ENCODE measurements at regions not wholly inside any gene's neighbourhood (a gene's known extent, or its start where the extent isn't known, plus 50 kb on each side); places are given as distances from the start of the nearest gene placed in this dataset.

GRCh38 chr18:61039251-61039650 lies 294.0 kb upstream of the CDH20 start:
- 86% methylated on average over 3 of the region's 3 CpGs for WGBS
- Histone ChIP-seq H3K27me3 (ENCODE audit: control insufficient read depth in 2 of 2, insufficient read depth in 1 of 2, low read length in 1 of 2) (no peaks in the 10 kb centered on the region), H3K4me1 (ENCODE audit: control insufficient read depth in 2 of 2, insufficient read depth in 2 of 2, low read length in 2 of 2) (no peaks in the 10 kb centered on the region), H3K27ac (ENCODE audit: low read depth in 1 of 2, low read length in 1 of 2) (no peak overlapping the region), H3K4me3 (ENCODE audit: low read length in 2 of 2) (no peak overlapping the region), H3K9me3 (ENCODE audit: control insufficient read depth in 2 of 2, insufficient read depth in 1 of 2, low read length in 1 of 2) (no peaks in the 10 kb centered on the region), H3K36me3 (ENCODE audit: control insufficient read depth in 2 of 2, insufficient read depth in 2 of 2, low read length in 1 of 2) (no peaks in the 10 kb centered on the region)
- DNase-seq (ENCODE audit: low read depth in 6 of 9, low spot score in 9 of 9) = no peak

DNA sequence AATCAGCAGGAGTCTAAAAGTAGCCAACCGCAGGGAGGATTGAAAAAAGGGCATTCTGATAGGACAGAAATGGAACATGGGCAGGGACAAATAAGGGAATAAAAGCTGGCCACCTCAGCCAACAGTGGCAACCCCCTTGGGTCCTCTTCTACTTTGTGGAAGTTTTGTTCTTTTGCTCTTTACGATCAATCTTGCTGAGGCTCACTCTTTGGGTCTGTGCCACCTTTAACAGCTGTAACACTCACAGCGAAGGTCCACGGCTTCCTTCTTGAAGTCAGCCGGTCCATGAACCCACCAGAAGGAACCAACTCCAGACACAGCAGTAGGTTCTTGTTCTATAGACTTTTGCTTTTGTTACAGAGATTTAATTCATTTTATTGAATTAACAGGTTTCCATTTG lies 285.4 kb upstream of the CDH20 start:
- Histone ChIP-seq H3K4me3 (ENCODE audit: low read length in 2 of 2) (no peak overlapping the region), H3K36me3 (ENCODE audit: control insufficient read depth in 2 of 2, insufficient read depth in 2 of 2, low read length in 1 of 2) (no peaks in the 10 kb centered on the region), H3K4me1 (ENCODE audit: control insufficient read depth in 2 of 2, insufficient read depth in 2 of 2, low read length in 2 of 2) (no peaks in the 10 kb centered on the region), H3K27me3 (ENCODE audit: control insufficient read depth in 2 of 2, insufficient read depth in 1 of 2, low read length in 1 of 2) (no peaks in the 10 kb centered on the region), H3K27ac (ENCODE audit: low read depth in 1 of 2, low read length in 1 of 2) (no peak overlapping the region), H3K9me3 (ENCODE audit: control insufficient read depth in 2 of 2, insufficient read depth in 1 of 2, low read length in 1 of 2) (peaks cover 0 to 5% of the 10 kb centered on the region in 2 donors)
- no peak for DNase-seq (ENCODE audit: low read depth in 6 of 9, low spot score in 9 of 9)
- WGBS = 96% methylated on average over 5 of the region's 5 CpGs

GRCh38 chr18:61057443-61057842 lies 275.8 kb upstream of the CDH20 start:
- no peaks in the 10 kb centered on the region for H3K27me3 ChIP-seq (ENCODE audit: control insufficient read depth in 2 of 2, insufficient read depth in 1 of 2, low read length in 1 of 2)

DNA sequence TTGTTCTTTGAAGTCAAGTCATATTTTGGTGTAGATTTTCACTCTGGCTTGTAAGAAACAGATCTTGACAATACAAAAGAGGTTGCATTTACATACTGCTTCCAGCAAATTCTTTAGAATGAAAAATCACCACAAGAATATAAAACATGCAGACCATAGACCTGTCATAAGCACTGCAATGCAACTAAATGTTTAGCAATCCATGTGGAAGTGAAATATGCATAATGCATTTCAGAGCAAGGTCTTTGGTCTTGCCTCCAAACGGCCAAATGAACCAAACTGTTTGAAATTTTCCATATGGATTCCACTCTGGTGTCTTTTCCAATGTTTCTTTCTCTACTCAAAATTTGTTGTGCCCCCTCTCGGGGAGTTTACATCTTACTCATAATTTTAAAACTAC lies 271.0 kb upstream of the CDH20 start:
- no peaks in the 10 kb centered on the region for H3K4me1 ChIP-seq (ENCODE audit: control insufficient read depth in 2 of 2, insufficient read depth in 2 of 2, low read length in 2 of 2)
- 85% methylated on average over 2 of the region's 2 CpGs for WGBS
- no peaks in the 10 kb centered on the region for H3K27me3 ChIP-seq (ENCODE audit: control insufficient read depth in 2 of 2, insufficient read depth in 1 of 2, low read length in 1 of 2)
- no peak overlapping the region for H3K27ac ChIP-seq (ENCODE audit: low read depth in 1 of 2, low read length in 1 of 2)
- H3K9me3 ChIP-seq (ENCODE audit: control insufficient read depth in 2 of 2, insufficient read depth in 1 of 2, low read length in 1 of 2) = no peaks in the 10 kb centered on the region
- no peaks in the 10 kb centered on the region for H3K36me3 ChIP-seq (ENCODE audit: control insufficient read depth in 2 of 2, insufficient read depth in 2 of 2, low read length in 1 of 2)
- H3K4me3 ChIP-seq (ENCODE audit: low read length in 2 of 2) = no peak overlapping the region
- no peak for DNase-seq (ENCODE audit: low read depth in 6 of 9, low spot score in 9 of 9)

More at GRCh38 chr18:61057443-61057842, 275.8 kb upstream of the CDH20 start:
- H3K9me3 ChIP-seq (ENCODE audit: control insufficient read depth in 2 of 2, insufficient read depth in 1 of 2, low read length in 1 of 2) = no peaks in the 10 kb centered on the region
- no peak for DNase-seq (ENCODE audit: low read depth in 6 of 9, low spot score in 9 of 9)
- H3K36me3 ChIP-seq (ENCODE audit: control insufficient read depth in 2 of 2, insufficient read depth in 2 of 2, low read length in 1 of 2) = no peaks in the 10 kb centered on the region
- no peak overlapping the region for H3K27ac ChIP-seq (ENCODE audit: low read depth in 1 of 2, low read length in 1 of 2)
- WGBS = 78% methylated on average over 2 of the region's 2 CpGs
- no peak overlapping the region for H3K4me3 ChIP-seq (ENCODE audit: low read length in 2 of 2)
- H3K4me1 ChIP-seq (ENCODE audit: control insufficient read depth in 2 of 2, insufficient read depth in 2 of 2, low read length in 2 of 2) = no peaks in the 10 kb centered on the region

GRCh38 chr18:61064911-61065310 lies 268.3 kb upstream of the CDH20 start:
- H3K4me1 ChIP-seq (ENCODE audit: control insufficient read depth in 2 of 2, insufficient read depth in 2 of 2, low read length in 2 of 2) = no peaks in the 10 kb centered on the region
- no peaks in the 10 kb centered on the region for H3K36me3 ChIP-seq (ENCODE audit: control insufficient read depth in 2 of 2, insufficient read depth in 2 of 2, low read length in 1 of 2)
- no peak overlapping the region for H3K4me3 ChIP-seq (ENCODE audit: low read length in 2 of 2)
- no peak overlapping the region for H3K27ac ChIP-seq (ENCODE audit: low read depth in 1 of 2, low read length in 1 of 2)
- H3K9me3 ChIP-seq (ENCODE audit: control insufficient read depth in 2 of 2, insufficient read depth in 1 of 2, low read length in 1 of 2) = no peaks in the 10 kb centered on the region
- H3K27me3 ChIP-seq (ENCODE audit: control insufficient read depth in 2 of 2, insufficient read depth in 1 of 2, low read length in 1 of 2) = no peaks in the 10 kb centered on the region
- no peak for DNase-seq (ENCODE audit: low read depth in 6 of 9, low spot score in 9 of 9)

GRCh38 chr18:61076986-61077385 lies 256.2 kb upstream of the CDH20 start:
- H3K27me3 ChIP-seq (ENCODE audit: control insufficient read depth in 2 of 2, insufficient read depth in 1 of 2, low read length in 1 of 2) = no peaks in the 10 kb centered on the region
- H3K36me3 ChIP-seq (ENCODE audit: control insufficient read depth in 2 of 2, insufficient read depth in 2 of 2, low read length in 1 of 2) = no peaks in the 10 kb centered on the region
- no peak overlapping the region for H3K27ac ChIP-seq (ENCODE audit: low read depth in 1 of 2, low read length in 1 of 2)
- H3K9me3 ChIP-seq (ENCODE audit: control insufficient read depth in 2 of 2, insufficient read depth in 1 of 2, low read length in 1 of 2) = no peaks in the 10 kb centered on the region
- H3K4me3 ChIP-seq (ENCODE audit: low read length in 2 of 2) = no peak overlapping the region
- 91% methylated on average over 2 of the region's 2 CpGs for WGBS
- no peaks in the 10 kb centered on the region for H3K4me1 ChIP-seq (ENCODE audit: control insufficient read depth in 2 of 2, insufficient read depth in 2 of 2, low read length in 2 of 2)
- DNase-seq (ENCODE audit: low read depth in 6 of 9, low spot score in 9 of 9) = no peak

DNA sequence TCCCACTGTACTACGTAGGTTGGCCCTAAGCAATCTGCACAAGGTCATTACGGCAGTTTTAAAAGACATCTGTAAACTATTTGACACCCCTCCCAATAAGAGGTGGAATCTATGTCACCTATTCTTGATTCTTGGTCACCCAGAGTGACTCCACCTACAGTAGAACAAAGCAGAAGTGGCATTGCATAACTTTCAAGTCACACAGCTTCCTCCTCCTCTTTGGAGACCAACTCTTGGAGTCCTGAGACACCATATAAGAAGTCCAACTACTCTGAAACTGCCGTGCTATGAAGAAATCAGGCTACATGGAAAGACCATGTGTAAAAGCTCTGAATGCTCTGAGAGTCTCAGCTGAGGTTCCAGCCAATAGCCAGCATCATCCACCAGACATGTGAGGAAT lies 253.5 kb upstream of the CDH20 start:
- Histone ChIP-seq H3K4me3 (ENCODE audit: low read length in 2 of 2) (no peak overlapping the region), H3K27me3 (ENCODE audit: control insufficient read depth in 2 of 2, insufficient read depth in 1 of 2, low read length in 1 of 2) (no peaks in the 10 kb centered on the region), H3K36me3 (ENCODE audit: control insufficient read depth in 2 of 2, insufficient read depth in 2 of 2, low read length in 1 of 2) (no peaks in the 10 kb centered on the region), H3K9me3 (ENCODE audit: control insufficient read depth in 2 of 2, insufficient read depth in 1 of 2, low read length in 1 of 2) (no peaks in the 10 kb centered on the region), H3K4me1 (ENCODE audit: control insufficient read depth in 2 of 2, insufficient read depth in 2 of 2, low read length in 2 of 2) (no peaks in the 10 kb centered on the region), H3K27ac (ENCODE audit: low read depth in 1 of 2, low read length in 1 of 2) (no peak overlapping the region)
- 96% methylated on average over 3 of the region's 3 CpGs for WGBS
- DNase-seq (ENCODE audit: low read depth in 6 of 9, low spot score in 9 of 9) = no peak

DNA sequence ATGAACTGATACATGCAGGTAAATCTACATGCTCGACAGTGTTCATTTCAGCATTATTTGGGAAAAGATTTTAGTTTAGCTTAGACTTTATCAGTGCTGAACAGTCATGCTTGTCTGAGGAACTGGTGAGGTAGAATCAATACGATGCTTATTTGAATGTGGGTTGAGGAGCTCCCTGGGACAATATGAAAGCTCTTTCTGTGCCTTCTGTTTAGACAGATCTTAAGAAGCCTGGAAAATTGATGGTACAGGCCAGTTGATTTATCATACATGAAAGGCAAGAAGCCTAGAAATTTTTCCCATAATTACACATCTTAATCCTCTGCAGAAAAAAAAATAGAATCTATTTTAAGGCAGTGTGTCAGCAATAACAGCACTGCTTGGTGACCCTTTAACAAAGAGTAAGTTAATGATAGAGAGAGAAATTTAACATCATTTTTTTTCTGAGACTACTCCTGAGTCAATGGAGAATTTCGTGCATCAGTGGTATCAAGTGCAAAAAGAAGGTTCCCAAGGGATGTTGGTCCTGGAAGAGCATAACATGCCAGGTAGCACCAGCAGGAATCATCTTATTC lies 252.2 kb upstream of the CDH20 start:
- Histone ChIP-seq H3K9me3 (ENCODE audit: control insufficient read depth in 2 of 2, insufficient read depth in 1 of 2, low read length in 1 of 2) (no peaks in the 10 kb centered on the region), H3K4me1 (ENCODE audit: control insufficient read depth in 2 of 2, insufficient read depth in 2 of 2, low read length in 2 of 2) (no peaks in the 10 kb centered on the region), H3K27me3 (ENCODE audit: control insufficient read depth in 2 of 2, insufficient read depth in 1 of 2, low read length in 1 of 2) (no peaks in the 10 kb centered on the region), H3K27ac (ENCODE audit: low read depth in 1 of 2, low read length in 1 of 2) (no peak overlapping the region), H3K4me3 (ENCODE audit: low read length in 2 of 2) (no peak overlapping the region), H3K36me3 (ENCODE audit: control insufficient read depth in 2 of 2, insufficient read depth in 2 of 2, low read length in 1 of 2) (no peaks in the 10 kb centered on the region)
- no peak for DNase-seq (ENCODE audit: low read depth in 6 of 9, low spot score in 9 of 9)
- 84% methylated on average over 3 of the region's 3 CpGs for WGBS

DNA sequence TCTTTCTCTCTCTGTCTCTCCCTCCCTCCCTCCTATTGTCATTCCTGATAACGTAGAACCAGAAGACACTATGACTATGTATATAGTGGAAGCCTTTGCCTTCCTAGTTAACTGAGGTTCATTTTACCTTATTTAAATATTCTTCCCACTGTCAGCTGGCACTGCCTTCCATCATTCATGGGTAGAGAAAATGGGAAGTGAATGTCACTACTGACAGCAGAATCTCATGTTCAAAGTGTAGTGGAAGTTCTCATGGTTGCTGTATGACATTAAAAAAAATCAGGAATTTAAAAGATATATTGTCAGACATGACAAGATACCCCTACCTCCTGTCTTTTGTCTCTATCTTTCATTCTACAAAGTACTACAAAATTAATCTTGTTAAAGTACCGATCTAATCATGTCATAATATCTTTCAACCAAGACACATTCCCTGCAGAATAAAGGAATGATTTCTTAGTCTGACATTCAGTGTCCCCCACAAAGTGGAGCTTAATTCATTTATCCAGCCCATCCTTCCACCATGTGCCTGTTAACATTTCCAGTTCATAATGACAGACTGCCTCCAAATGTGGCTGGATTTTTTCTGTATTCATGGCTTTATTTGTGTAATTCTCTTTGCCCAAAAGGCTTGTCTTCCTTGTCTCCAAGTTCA lies 250.1 kb upstream of the CDH20 start:
- no peaks in the 10 kb centered on the region for H3K36me3 ChIP-seq (ENCODE audit: control insufficient read depth in 2 of 2, insufficient read depth in 2 of 2, low read length in 1 of 2)
- DNase-seq (ENCODE audit: low read depth in 6 of 9, low spot score in 9 of 9) = no peak
- no peaks in the 10 kb centered on the region for H3K4me1 ChIP-seq (ENCODE audit: control insufficient read depth in 2 of 2, insufficient read depth in 2 of 2, low read length in 2 of 2)
- H3K9me3 ChIP-seq (ENCODE audit: control insufficient read depth in 2 of 2, insufficient read depth in 1 of 2, low read length in 1 of 2) = no peaks in the 10 kb centered on the region
- no peak overlapping the region for H3K27ac ChIP-seq (ENCODE audit: low read depth in 1 of 2, low read length in 1 of 2)
- WGBS = 89% methylated on average over 2 of the region's 2 CpGs
- H3K27me3 ChIP-seq (ENCODE audit: control insufficient read depth in 2 of 2, insufficient read depth in 1 of 2, low read length in 1 of 2) = no peaks in the 10 kb centered on the region
- H3K4me3 ChIP-seq (ENCODE audit: low read length in 2 of 2) = no peak overlapping the region
